ENCODE measurements at regions not wholly inside any gene's neighbourhood (a gene's known extent, or its start where the extent isn't known, plus 50 kb on each side); places are given as distances from the start of the nearest gene placed in this dataset.

- DNase-seq (ENCODE audit: low spot score) (no peak), ATAC-seq (no peak)
- intact Hi-C loops (cut with DNase I): no loop called here
Observed at GRCh38 chr13:42717176-42717575, 64.2 kb upstream of the FAM216B start.

- DNase-seq (ENCODE audit: low spot score) (no peak), ATAC-seq (peak; percentile 84)
- intact Hi-C loops (cut with DNase I): no loop called here
Observed at GRCh38 chr13:42720113-42720857, 61.1 kb upstream of the FAM216B start.

- ATAC-seq (no peak), DNase-seq (ENCODE audit: low spot score) (no peak)
- intact Hi-C loops (cut with DNase I): no loop called here
Observed at GRCh38 chr13:42720858-42721219, 60.5 kb upstream of the FAM216B start.

- intact Hi-C loops (cut with DNase I): no loop called here
Observed at GRCh38 chr13:42722883-42723539, 58.4 kb upstream of the FAM216B start.

GRCh38 chr13:42728507-42729180 lies 52.7 kb upstream of the FAM216B start:
- DNase-seq (ENCODE audit: low spot score) (no peak), ATAC-seq (no peak)
- intact Hi-C loops (cut with DNase I): no loop called here

More at GRCh38 chr13:42722883-42723539, 58.4 kb upstream of the FAM216B start:
- DNase-seq (ENCODE audit: low spot score): no peak
- ATAC-seq: no peak

- no peak for ATAC-seq
- intact Hi-C loops (cut with DNase I): no loop called here
- no peak for DNase-seq (ENCODE audit: low spot score)
Observed at GRCh38 chr13:42729857-42730402, 51.5 kb upstream of the FAM216B start.
